HFFc6 (cell line): ENCODE measurements at regions not wholly inside any gene's neighbourhood (a gene's known extent, or its start where the extent isn't known, plus 50 kb on each side); places are given as distances from the start of the nearest gene placed in this dataset.

Experiments
- DNase-seq: peaks from one replicate; pipeline ENCODE4 v3.0.0-alpha.2; 2018
- H3K27ac Mint-ChIP-seq: 2 replicates; pipeline ENCODE4 v1.8.0; 2020; ENCODE audit warnings: mild to moderate bottlenecking, mixed read lengths
- H3K27me3 Mint-ChIP-seq: 2 replicates; pipeline ENCODE4 v1.8.0; 2021; ENCODE audit warnings: mild to moderate bottlenecking, moderate library complexity, mixed read lengths; ENCODE audit not compliant: insufficient read depth
- H3K36me3 Mint-ChIP-seq: 2 replicates; pipeline ENCODE4 v1.8.0; 2021; ENCODE audit warnings: low read depth, mixed read lengths
- H3K4me1 Mint-ChIP-seq: 2 replicates; pipeline ENCODE4 v1.8.0; 2020; ENCODE audit warnings: low read depth, mixed read lengths
- H3K4me3 Mint-ChIP-seq: 2 replicates; pipeline ENCODE4 v1.8.0; 2020; ENCODE audit warnings: mild to moderate bottlenecking, moderate library complexity, mixed read lengths
- H3K9me3 Mint-ChIP-seq: 2 replicates; pipeline ENCODE4 v1.8.0; 2020; ENCODE audit warnings: mild to moderate bottlenecking, mixed read lengths
- CTCF ChIP-seq: fragments of 200-600 bp; sonication (generic); IDR thresholded peaks from 2 replicates; pipeline ENCODE4 v1.5.0; 2021; ENCODE audit warnings: antibody characterized with exemption, mild to moderate bottlenecking

GRCh38 chr9:106383072-106383471 is 479.9 kb upstream of the ZNF462 start:
- Mint-ChIP-seq H3K9me3 (peaks cover 38% of the 10 kb centered on the region), H3K4me3 (no peak overlapping the region), H3K36me3 (no peaks in the 10 kb centered on the region), H3K27ac (no peak overlapping the region), H3K27me3 (no peaks in the 10 kb centered on the region), H3K4me1 (no peaks in the 10 kb centered on the region)
- no peak for TF ChIP-seq CTCF
- DNase-seq, result no peak

- Mint-ChIP-seq H3K27ac (no peak overlapping the region), H3K27me3 (no peaks in the 10 kb centered on the region), H3K36me3 (no peaks in the 10 kb centered on the region), H3K4me1 (no peaks in the 10 kb centered on the region), H3K9me3 (peaks cover 47% of the 10 kb centered on the region), H3K4me3 (no peak overlapping the region)
- TF ChIP-seq CTCF, result no peak
- DNase-seq, result no peak
Observed at GRCh38 chr9:106387965-106388364, 475.0 kb upstream of the ZNF462 start.

GRCh38 chr9:106393226-106393625 is 469.7 kb upstream of the ZNF462 start:
- TF ChIP-seq CTCF, result no peak

GRCh38 chr9:106400170-106400569 is 462.8 kb upstream of the ZNF462 start:
- no peak overlapping the region for H3K4me3 Mint-ChIP-seq
- H3K9me3 Mint-ChIP-seq, result peaks cover 25% of the 10 kb centered on the region
- no peak overlapping the region for H3K27ac Mint-ChIP-seq
- H3K4me1 Mint-ChIP-seq, result no peaks in the 10 kb centered on the region
- no peak for DNase-seq
- H3K36me3 Mint-ChIP-seq, result no peaks in the 10 kb centered on the region
- TF ChIP-seq CTCF, result no peak
- no peaks in the 10 kb centered on the region for H3K27me3 Mint-ChIP-seq

More at GRCh38 chr9:106393226-106393625, 469.7 kb upstream of the ZNF462 start:
- H3K9me3 Mint-ChIP-seq, result peaks cover 25% of the 10 kb centered on the region
- no peak overlapping the region for H3K4me3 Mint-ChIP-seq
- H3K27ac Mint-ChIP-seq, result no peak overlapping the region
- DNase-seq, result no peak
- H3K27me3 Mint-ChIP-seq, result no peaks in the 10 kb centered on the region
- no peaks in the 10 kb centered on the region for H3K4me1 Mint-ChIP-seq
- no peaks in the 10 kb centered on the region for H3K36me3 Mint-ChIP-seq

GRCh38 chr9:106400950-106401349 is 462.0 kb upstream of the ZNF462 start:
- no peak for DNase-seq
- no peaks in the 10 kb centered on the region for H3K4me1 Mint-ChIP-seq
- TF ChIP-seq CTCF, result no peak
- no peaks in the 10 kb centered on the region for H3K36me3 Mint-ChIP-seq
- H3K27me3 Mint-ChIP-seq, result no peaks in the 10 kb centered on the region
- H3K9me3 Mint-ChIP-seq, result peaks cover 25% of the 10 kb centered on the region
- no peak overlapping the region for H3K27ac Mint-ChIP-seq
- no peak overlapping the region for H3K4me3 Mint-ChIP-seq

GRCh38 chr9:106403081-106403480 is 459.9 kb upstream of the ZNF462 start:
- Mint-ChIP-seq H3K27me3 (no peaks in the 10 kb centered on the region), H3K36me3 (no peaks in the 10 kb centered on the region), H3K4me1 (no peaks in the 10 kb centered on the region), H3K4me3 (no peak overlapping the region), H3K9me3 (peaks cover 30% of the 10 kb centered on the region), H3K27ac (no peak overlapping the region)
- TF ChIP-seq CTCF, result no peak
- peak; percentile 1 for DNase-seq
